G401 (cell line): ENCODE measurements at regions not wholly inside any gene's neighbourhood (a gene's known extent, or its start where the extent isn't known, plus 50 kb on each side); places are given as distances from the start of the nearest gene placed in this dataset.
"Not testable (repeated sequence)": the region's sequence is repeated elsewhere in the genome, so short reads cannot be mapped to it uniquely, and the experiment has no call there.

Source experiments
- DNase-seq: peaks from one replicate; pipeline ENCODE4 v3.0.0-alpha.2; 2015; ENCODE audit warnings: low spot score
- in situ Hi-C: cut with HindIII; loops from 2 replicates; pipeline ENCODE4 v1.10.0; 2016; ENCODE audit warnings: low sequenced_read_pairs, mixed read lengths

- DNase-seq: no peak
- in situ Hi-C loops: no loop called here
Observed at GRCh38 chr2:8122520-8122919, 559.3 kb upstream of the ID2 start.

GRCh38 chr2:8123464-8123863 lies 558.4 kb upstream of the ID2 start:
- no peak for DNase-seq
- in situ Hi-C loops: no loop called here

GRCh38 chr2:8125741-8126711 lies 555.8 kb upstream of the ID2 start:
- in situ Hi-C loops: no loop called here
- DNase-seq: no peak

GRCh38 chr2:8126783-8127182 lies 555.1 kb upstream of the ID2 start:
- DNase-seq: no peak
- in situ Hi-C loops: no loop called here

- in situ Hi-C loops: not testable (repeated sequence)
Observed at GRCh38 chr2:8131423-8131822, 550.4 kb upstream of the ID2 start.

GRCh38 chr2:8132351-8132831 lies 549.5 kb upstream of the ID2 start:
- in situ Hi-C loops: no loop called here
- no peak for DNase-seq

More at GRCh38 chr2:8131423-8131822, 550.4 kb upstream of the ID2 start:
- not testable (repeated sequence) for DNase-seq

GRCh38 chr2:8132879-8133278 lies 549.0 kb upstream of the ID2 start:
- DNase-seq: no peak
- in situ Hi-C loops: no loop called here

GRCh38 chr2:8133363-8133762 lies 548.5 kb upstream of the ID2 start:
- DNase-seq: no peak
- in situ Hi-C loops: no loop called here

GRCh38 chr2:8133913-8134472 lies 547.9 kb upstream of the ID2 start:
- DNase-seq: no peak
- in situ Hi-C loops: no loop called here

- in situ Hi-C loops: no loop called here
- DNase-seq: no peak
Observed at GRCh38 chr2:8134473-8134932, 547.4 kb upstream of the ID2 start.

GRCh38 chr2:8134985-8135682 lies 546.7 kb upstream of the ID2 start:
- DNase-seq: no peak
- in situ Hi-C loops: no loop called here

- DNase-seq: no peak
- in situ Hi-C loops: no loop called here
Observed at GRCh38 chr2:8137801-8138200, 544.1 kb upstream of the ID2 start.

GRCh38 chr2:8138525-8138922 lies 543.3 kb upstream of the ID2 start:
- in situ Hi-C loops: no loop called here
- DNase-seq: no peak

GRCh38 chr2:8138923-8139667 lies 542.8 kb upstream of the ID2 start:
- no peak for DNase-seq
- in situ Hi-C loops: no loop called here

GRCh38 chr2:8139668-8140200 lies 542.1 kb upstream of the ID2 start:
- DNase-seq: no peak

GRCh38 chr2:8141079-8141707 lies 540.7 kb upstream of the ID2 start:
- DNase-seq: no peak

More at GRCh38 chr2:8139668-8140200, 542.1 kb upstream of the ID2 start:
- in situ Hi-C loops: no loop called here

GRCh38 chr2:8141780-8142179 lies 540.1 kb upstream of the ID2 start:
- in situ Hi-C loops: no loop called here
- DNase-seq: no peak

More at GRCh38 chr2:8141079-8141707, 540.7 kb upstream of the ID2 start:
- in situ Hi-C loops: no loop called here

GRCh38 chr2:8142461-8142860 lies 539.4 kb upstream of the ID2 start:
- DNase-seq: no peak
- in situ Hi-C loops: no loop called here
